ENCODE measurements at regions not wholly inside any gene's neighbourhood (a gene's known extent, or its start where the extent isn't known, plus 50 kb on each side); places are given as distances from the start of the nearest gene placed in this dataset.
"Not testable (repeated sequence)": the region's sequence is repeated elsewhere in the genome, so short reads cannot be mapped to it uniquely, and the experiment has no call there.

GRCh38 chr9:108444400-108445358 lies 411.1 kb downstream of the ACTL7B start:
- Mint-ChIP-seq H3K27me3 (no peaks in the 10 kb centered on the region), H3K27ac (no peak overlapping the region), H3K36me3 (no peaks in the 10 kb centered on the region), H3K4me3 (no peak overlapping the region), H3K9me3 (peaks cover 3% of the 10 kb centered on the region), H3K4me1 (no peaks in the 10 kb centered on the region)
- CTCF ChIA-PET, result no interaction called here
- no peak for DNase-seq

GRCh38 chr9:108443741-108444140 lies 412.0 kb downstream of the ACTL7B start:
- Mint-ChIP-seq H3K36me3 (no peaks in the 10 kb centered on the region), H3K27ac (no peak overlapping the region), H3K27me3 (no peaks in the 10 kb centered on the region), H3K4me1 (no peaks in the 10 kb centered on the region), H3K9me3 (peaks cover 5% of the 10 kb centered on the region), H3K4me3 (no peak overlapping the region)
- DNase-seq, result no peak
- CTCF ChIA-PET, result no interaction called here

- no peak for DNase-seq
- Mint-ChIP-seq H3K9me3 (peaks cover 5% of the 10 kb centered on the region), H3K4me3 (no peak overlapping the region), H3K27ac (no peak overlapping the region), H3K27me3 (no peaks in the 10 kb centered on the region), H3K4me1 (no peaks in the 10 kb centered on the region), H3K36me3 (no peaks in the 10 kb centered on the region)
- CTCF ChIA-PET, result no interaction called here
These were observed 412.7 kb downstream of the ACTL7B start for GRCh38 chr9:108443019-108443633.

- no peak for DNase-seq
- no peaks in the 10 kb centered on the region for H3K27me3 Mint-ChIP-seq
- H3K4me1 Mint-ChIP-seq, result no peaks in the 10 kb centered on the region
- H3K4me3 Mint-ChIP-seq, result no peak overlapping the region
- H3K36me3 Mint-ChIP-seq, result no peaks in the 10 kb centered on the region
- H3K9me3 Mint-ChIP-seq, result peaks cover 5% of the 10 kb centered on the region
- CTCF ChIA-PET, result no interaction called here
- no peak overlapping the region for H3K27ac Mint-ChIP-seq
These were observed 413.2 kb downstream of the ACTL7B start for GRCh38 chr9:108442627-108443018.

- no peak for DNase-seq
- Mint-ChIP-seq H3K4me1 (no peaks in the 10 kb centered on the region), H3K4me3 (no peak overlapping the region), H3K27me3 (no peaks in the 10 kb centered on the region), H3K27ac (no peak overlapping the region), H3K36me3 (no peaks in the 10 kb centered on the region), H3K9me3 (peaks cover 5% of the 10 kb centered on the region)
- CTCF ChIA-PET, result no interaction called here
These were observed 414.1 kb downstream of the ACTL7B start for GRCh38 chr9:108441726-108442125.

- no peak overlapping the region for H3K4me3 Mint-ChIP-seq
- no peaks in the 10 kb centered on the region for H3K36me3 Mint-ChIP-seq
- DNase-seq, result no peak
- CTCF ChIA-PET, result interaction anchor here (0.8 kb wide), 1 partner anchor 14 kb away, joined by 3 read pairs; no protein-coding TSS in a partner anchor
- peaks cover 5% of the 10 kb centered on the region for H3K9me3 Mint-ChIP-seq
- no peaks in the 10 kb centered on the region for H3K27me3 Mint-ChIP-seq
- H3K27ac Mint-ChIP-seq, result no peak overlapping the region
- no peaks in the 10 kb centered on the region for H3K4me1 Mint-ChIP-seq
These were observed 414.5 kb downstream of the ACTL7B start for GRCh38 chr9:108441251-108441650.

- H3K27me3 Mint-ChIP-seq, result no peaks in the 10 kb centered on the region
- H3K27ac Mint-ChIP-seq, result no peak overlapping the region
These were observed 415.8 kb downstream of the ACTL7B start for GRCh38 chr9:108439947-108440346.

GRCh38 chr9:108437656-108438055 lies 418.1 kb downstream of the ACTL7B start:
- Mint-ChIP-seq H3K36me3 (no peaks in the 10 kb centered on the region), H3K9me3 (peaks cover 3% of the 10 kb centered on the region), H3K27me3 (no peaks in the 10 kb centered on the region), H3K4me3 (no peak overlapping the region), H3K27ac (no peak overlapping the region), H3K4me1 (no peaks in the 10 kb centered on the region)
- DNase-seq, result no peak
- CTCF ChIA-PET, result no interaction called here

More at GRCh38 chr9:108439947-108440346, 415.8 kb downstream of the ACTL7B start:
- no peaks in the 10 kb centered on the region for H3K4me1 Mint-ChIP-seq
- DNase-seq, result no peak
- no peak overlapping the region for H3K4me3 Mint-ChIP-seq
- H3K9me3 Mint-ChIP-seq, result peaks cover 5% of the 10 kb centered on the region
- H3K36me3 Mint-ChIP-seq, result no peaks in the 10 kb centered on the region
- CTCF ChIA-PET, result no interaction called here

- H3K27me3 Mint-ChIP-seq, result no peaks in the 10 kb centered on the region
- H3K4me1 Mint-ChIP-seq, result no peaks in the 10 kb centered on the region
- peaks cover 2% of the 10 kb centered on the region for H3K9me3 Mint-ChIP-seq
- CTCF ChIA-PET, result no interaction called here
- no peak for DNase-seq
- no peak overlapping the region for H3K4me3 Mint-ChIP-seq
- no peak overlapping the region for H3K27ac Mint-ChIP-seq
- no peaks in the 10 kb centered on the region for H3K36me3 Mint-ChIP-seq
These were observed 419.3 kb downstream of the ACTL7B start for GRCh38 chr9:108436448-108436847.

- Mint-ChIP-seq H3K36me3 (no peaks in the 10 kb centered on the region), H3K4me3 (no peak overlapping the region), H3K27ac (no peak overlapping the region), H3K9me3 (peaks cover 6% of the 10 kb centered on the region), H3K27me3 (no peaks in the 10 kb centered on the region), H3K4me1 (no peaks in the 10 kb centered on the region)
- DNase-seq, result no peak
- CTCF ChIA-PET, result interaction anchor here (0.5 to 0.6 kb wide), 2 partner anchors 245 to 574 kb away, joined by 4 read pairs; no protein-coding TSS in a partner anchor
These were observed 421.3 kb downstream of the ACTL7B start for GRCh38 chr9:108434502-108434901.

- no peak overlapping the region for H3K27ac Mint-ChIP-seq
- H3K36me3 Mint-ChIP-seq, result no peaks in the 10 kb centered on the region
- no peak overlapping the region for H3K4me3 Mint-ChIP-seq
- no peak for DNase-seq
- H3K9me3 Mint-ChIP-seq, result peaks cover 5% of the 10 kb centered on the region
- CTCF ChIA-PET, result interaction anchor here (0.5 to 0.6 kb wide), 2 partner anchors 244 to 575 kb away, joined by 4 read pairs; no protein-coding TSS in a partner anchor
- H3K4me1 Mint-ChIP-seq, result no peaks in the 10 kb centered on the region
- H3K27me3 Mint-ChIP-seq, result no peaks in the 10 kb centered on the region
These were observed 421.8 kb downstream of the ACTL7B start for GRCh38 chr9:108434036-108434435.

- no peaks in the 10 kb centered on the region for H3K4me1 Mint-ChIP-seq
- CTCF ChIA-PET, result no interaction called here
- no peak overlapping the region for H3K4me3 Mint-ChIP-seq
- H3K27me3 Mint-ChIP-seq, result no peaks in the 10 kb centered on the region
- no peaks in the 10 kb centered on the region for H3K36me3 Mint-ChIP-seq
- no peak for DNase-seq
- H3K9me3 Mint-ChIP-seq, result peaks cover 6% of the 10 kb centered on the region
- no peak overlapping the region for H3K27ac Mint-ChIP-seq
These were observed 425.1 kb downstream of the ACTL7B start for GRCh38 chr9:108430655-108431054.

GRCh38 chr9:108427751-108428150 lies 428.0 kb downstream of the ACTL7B start:
- H3K9me3 Mint-ChIP-seq, result peaks cover 6% of the 10 kb centered on the region
- H3K36me3 Mint-ChIP-seq, result no peaks in the 10 kb centered on the region
- no peaks in the 10 kb centered on the region for H3K27me3 Mint-ChIP-seq
- DNase-seq, result no peak
- no peaks in the 10 kb centered on the region for H3K4me1 Mint-ChIP-seq
- H3K27ac Mint-ChIP-seq, result no peak overlapping the region
- CTCF ChIA-PET, result no interaction called here
- no peak overlapping the region for H3K4me3 Mint-ChIP-seq

- CTCF ChIA-PET, H3K36me3 Mint-ChIP-seq, H3K4me3 Mint-ChIP-seq, H3K27ac Mint-ChIP-seq, DNase-seq, H3K4me1 Mint-ChIP-seq, H3K9me3 Mint-ChIP-seq, H3K27me3 Mint-ChIP-seq: not testable (repeated sequence)
These were observed 429.3 kb downstream of the ACTL7B start for GRCh38 chr9:108426421-108426940.

GRCh38 chr9:108423433-108423832 lies 432.4 kb downstream of the ACTL7B start:
- Mint-ChIP-seq H3K36me3 (no peaks in the 10 kb centered on the region), H3K4me1 (no peaks in the 10 kb centered on the region), H3K9me3 (no peaks in the 10 kb centered on the region), H3K27me3 (no peaks in the 10 kb centered on the region), H3K4me3 (no peak overlapping the region), H3K27ac (no peak overlapping the region)
- CTCF ChIA-PET, result no interaction called here
- no peak for DNase-seq
